D721Med (cell line): ENCODE measurements at regions not wholly inside any gene's neighbourhood (a gene's known extent, or its start where the extent isn't known, plus 50 kb on each side); places are given as distances from the start of the nearest gene placed in this dataset.

Source experiments
- DNase-seq: peaks from one replicate; pipeline ENCODE4 v3.0.0; 2011; ENCODE audit warnings: low spot score; ENCODE audit not compliant: insufficient read length
- FAIRE-seq: peaks from 2 replicates; lab custom pipeline; 2011; peaks lifted over from hg19 to GRCh38; lab: Jason Lieb, UNC
- CTCF ChIP-seq: IDR thresholded peaks from 2 replicates; pipeline ENCODE4 v1.5.1; 2012; ENCODE audit warnings: mild to moderate bottlenecking, control low read depth; ENCODE audit not compliant: insufficient read depth; ENCODE audit errors: missing control alignments

- no peak for TF ChIP-seq CTCF
- DNase-seq (no peak), FAIRE-seq (no peak)
Measured at GRCh38 chr11:70592641-70593165, 194.4 kb downstream of the CTTN start.

DNA sequence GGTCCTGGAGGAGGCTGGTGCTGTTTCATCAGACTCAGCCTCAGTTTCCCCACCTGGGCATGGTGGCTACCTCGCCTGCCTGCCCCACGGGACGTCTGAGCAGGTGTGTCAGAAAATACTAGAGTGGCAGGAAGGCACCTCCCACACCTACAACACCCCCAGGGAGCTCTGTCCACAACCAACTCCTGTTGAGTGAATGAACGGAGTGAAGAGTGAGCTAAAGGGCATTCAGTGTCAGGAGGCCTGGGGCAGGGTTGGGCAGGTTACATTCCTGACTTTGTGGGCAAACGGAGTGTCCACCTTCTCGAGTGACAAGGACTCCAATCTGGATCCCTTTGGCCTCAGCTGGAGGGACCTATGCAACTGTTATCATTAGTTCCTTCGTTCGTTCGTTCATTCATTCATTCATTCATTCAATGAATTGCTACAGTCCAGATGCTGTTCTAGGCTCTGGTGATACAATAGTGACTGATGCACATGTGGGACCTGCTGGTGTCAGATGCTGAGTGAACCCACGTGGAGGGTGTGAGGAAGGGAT lies 195.2 kb downstream of the CTTN start:
- FAIRE-seq (no peak), DNase-seq (no peak)
- no peak for TF ChIP-seq CTCF

DNA sequence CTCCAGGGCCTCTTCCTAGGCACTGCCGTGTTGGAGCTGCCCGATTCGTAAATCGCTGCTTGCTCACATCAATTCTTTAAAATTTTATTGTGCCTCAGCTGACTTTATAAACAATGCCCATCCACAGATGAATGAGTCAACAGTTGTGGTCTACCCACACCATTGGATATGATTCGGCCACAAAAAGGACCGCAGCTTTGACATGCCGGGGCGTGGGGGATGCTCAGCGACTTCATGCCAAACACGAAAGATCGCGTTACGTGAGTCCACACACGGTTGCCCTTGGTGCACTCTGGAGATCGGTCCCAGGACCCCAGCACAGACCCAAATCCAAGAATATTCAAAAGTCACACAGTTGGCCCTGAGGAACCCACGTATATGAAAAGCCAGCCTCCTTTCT lies 195.7 kb downstream of the CTTN start:
- no peak for TF ChIP-seq CTCF
- FAIRE-seq = no peak
- DNase-seq = no peak

DNA sequence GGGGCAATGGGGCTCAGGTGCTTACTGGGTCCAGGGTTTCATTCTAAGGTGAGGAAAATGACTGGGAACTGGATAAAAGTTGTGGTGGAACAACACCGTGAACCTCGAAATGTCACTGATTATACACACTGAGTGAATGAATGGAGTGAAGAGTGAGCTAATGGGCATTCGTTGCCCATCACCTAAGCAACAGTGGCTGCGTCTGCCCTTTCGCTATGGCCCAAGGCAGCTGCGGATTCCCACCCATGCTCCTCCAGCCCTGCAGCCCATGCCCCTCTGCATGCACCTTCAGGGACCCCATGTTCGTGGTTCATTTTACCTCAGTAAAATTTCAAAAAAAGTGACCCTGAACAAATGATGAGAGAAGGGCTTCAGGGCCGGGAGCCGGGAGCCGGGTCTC lies 196.3 kb downstream of the CTTN start:
- FAIRE-seq (no peak), DNase-seq (no peak)
- no peak for TF ChIP-seq CTCF

DNA sequence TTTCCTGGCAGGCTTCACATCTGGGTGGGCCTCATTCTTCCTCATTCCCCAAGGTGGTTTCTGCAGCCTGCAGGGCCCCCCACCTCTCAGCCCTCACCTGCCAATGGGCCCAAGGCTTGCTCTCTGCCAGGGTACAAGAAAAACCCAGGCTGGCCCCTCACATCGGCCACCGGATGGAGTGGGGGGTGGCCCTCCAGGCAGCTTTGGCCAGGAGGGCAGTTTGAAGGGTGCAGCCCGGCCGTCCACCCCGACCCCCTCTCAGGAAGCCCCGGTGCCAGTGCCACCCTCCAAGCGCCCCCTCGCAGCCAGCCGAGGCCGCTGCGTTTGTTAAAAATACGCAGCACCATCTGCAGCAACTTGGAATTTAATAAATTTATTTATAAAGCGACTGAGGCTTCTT lies 196.7 kb downstream of the CTTN start:
- TF ChIP-seq CTCF = no peak
- FAIRE-seq = no peak
- no peak for DNase-seq

GRCh38 chr11:70595452-70595851 lies 197.1 kb downstream of the CTTN start:
- DNase-seq (no peak), FAIRE-seq (no peak)
- no peak for TF ChIP-seq CTCF

DNA sequence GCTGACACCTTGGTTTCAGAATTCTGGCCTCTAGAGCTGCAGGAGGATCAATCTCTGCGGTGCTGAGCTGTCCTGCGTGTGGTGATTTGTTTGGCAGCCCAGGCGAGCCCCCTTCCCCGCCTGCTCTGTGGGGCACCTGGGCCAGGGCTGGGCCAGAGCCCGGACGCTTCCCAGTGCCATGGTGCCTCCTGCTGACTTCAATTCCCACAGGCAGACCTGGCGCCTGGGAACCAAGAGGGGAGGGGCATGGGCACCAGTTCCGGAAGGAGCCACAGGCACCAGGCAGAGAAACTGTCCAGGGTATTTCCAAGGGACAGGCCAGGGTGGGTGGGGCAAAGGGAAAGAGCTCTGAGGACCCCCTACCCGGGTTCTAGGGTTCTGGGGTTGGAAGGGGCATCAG lies 197.8 kb downstream of the CTTN start:
- FAIRE-seq = no peak
- DNase-seq = no peak
- no peak for TF ChIP-seq CTCF
